Central memory CD8-positive, alpha-beta T cell (primary cell): ENCODE measurements at regions not wholly inside any gene's neighbourhood (a gene's known extent, or its start where the extent isn't known, plus 50 kb on each side); places are given as distances from the start of the nearest gene placed in this dataset.
"Not testable (repeated sequence)": the region's sequence is repeated elsewhere in the genome, so short reads cannot be mapped to it uniquely, and the experiment has no call there.

Source experiments
- ATAC-seq: fragments of 150-1000 bp; cut with Tn5 transposase; replicated peaks from 2 replicates; pipeline ENCODE4 v1.10.0; 2022; ENCODE audit warnings: mild to moderate bottlenecking, moderate FRiP score, moderate number of reproducible peaks; ENCODE audit not compliant: poor library complexity, severe bottlenecking; ENCODE audit errors: extremely low read depth
- DNase-seq, 2 donors: peaks; one replicate each; pipeline ENCODE4 v3.0.0; 2021; ENCODE audit warnings: low spot score in 2 of 2
- H3K27ac Mint-ChIP-seq: one replicate; pipeline ENCODE4 v1.8.0; 2022; ENCODE audit warnings: low read depth, mild to moderate bottlenecking, moderate library complexity, mixed read lengths
- H3K27me3 Mint-ChIP-seq: one replicate; pipeline ENCODE4 v1.8.0; 2022; ENCODE audit warnings: mixed read lengths
- H3K36me3 Mint-ChIP-seq: one replicate; pipeline ENCODE4 v1.8.0; 2022; ENCODE audit warnings: mild to moderate bottlenecking, moderate library complexity, mixed read lengths; ENCODE audit not compliant: insufficient read depth
- H3K4me1 Mint-ChIP-seq: one replicate; pipeline ENCODE4 v1.8.0; 2022; ENCODE audit warnings: mixed read lengths
- H3K4me3 Mint-ChIP-seq: one replicate; pipeline ENCODE4 v1.8.0; 2022; ENCODE audit warnings: mild to moderate bottlenecking, moderate library complexity, mixed read lengths
- H3K9me3 Mint-ChIP-seq: one replicate; pipeline ENCODE4 v1.8.0; 2022; ENCODE audit warnings: mixed read lengths

GRCh38 chr7:131626643-131627042, 70.2 kb upstream of the PODXL start:
- no peaks in the 10 kb centered on the region for H3K4me1 Mint-ChIP-seq
- no peak overlapping the region for H3K4me3 Mint-ChIP-seq
- DNase-seq: no peak
- no peaks in the 10 kb centered on the region for H3K36me3 Mint-ChIP-seq
- ATAC-seq: no peak
- H3K27ac Mint-ChIP-seq: no peak overlapping the region
- peaks cover 48% of the 10 kb centered on the region for H3K27me3 Mint-ChIP-seq
- no peaks in the 10 kb centered on the region for H3K9me3 Mint-ChIP-seq

- Mint-ChIP-seq H3K27me3 (peaks cover 41% of the 10 kb centered on the region), H3K36me3 (no peaks in the 10 kb centered on the region), H3K4me1 (no peaks in the 10 kb centered on the region)
Measured at GRCh38 chr7:131625817-131626372, 69.5 kb upstream of the PODXL start.

GRCh38 chr7:131625345-131625744, 68.9 kb upstream of the PODXL start:
- H3K27ac Mint-ChIP-seq, H3K9me3 Mint-ChIP-seq, H3K4me1 Mint-ChIP-seq, ATAC-seq, H3K4me3 Mint-ChIP-seq, H3K36me3 Mint-ChIP-seq, DNase-seq: not testable (repeated sequence)
- peaks cover 35% of the 10 kb centered on the region for H3K27me3 Mint-ChIP-seq

More at GRCh38 chr7:131625817-131626372, 69.5 kb upstream of the PODXL start:
- DNase-seq: no peak
- Mint-ChIP-seq H3K9me3 (no peaks in the 10 kb centered on the region), H3K4me3 (no peak overlapping the region), H3K27ac (no peak overlapping the region)
- no peak for ATAC-seq

GRCh38 chr7:131624536-131624935, 68.1 kb upstream of the PODXL start:
- Mint-ChIP-seq H3K4me1 (no peaks in the 10 kb centered on the region), H3K4me3 (no peak overlapping the region), H3K27ac (no peak overlapping the region), H3K9me3 (no peaks in the 10 kb centered on the region), H3K27me3 (peaks cover 27% of the 10 kb centered on the region), H3K36me3 (no peaks in the 10 kb centered on the region)
- DNase-seq (no peak), ATAC-seq (no peak)

GRCh38 chr7:131623154-131623553, 66.7 kb upstream of the PODXL start:
- no peak for DNase-seq
- H3K4me1 Mint-ChIP-seq: no peaks in the 10 kb centered on the region
- no peaks in the 10 kb centered on the region for H3K9me3 Mint-ChIP-seq
- no peak overlapping the region for H3K27ac Mint-ChIP-seq
- ATAC-seq: no peak
- H3K36me3 Mint-ChIP-seq: no peaks in the 10 kb centered on the region
- H3K4me3 Mint-ChIP-seq: no peak overlapping the region
- H3K27me3 Mint-ChIP-seq: peaks cover 21% of the 10 kb centered on the region

GRCh38 chr7:131621652-131622051, 65.2 kb upstream of the PODXL start:
- H3K27me3 Mint-ChIP-seq: peaks cover 24% of the 10 kb centered on the region
- H3K36me3 Mint-ChIP-seq: no peaks in the 10 kb centered on the region
- no peaks in the 10 kb centered on the region for H3K9me3 Mint-ChIP-seq
- no peak overlapping the region for H3K27ac Mint-ChIP-seq
- DNase-seq (no peak), ATAC-seq (no peak)
- H3K4me3 Mint-ChIP-seq: no peak overlapping the region
- H3K4me1 Mint-ChIP-seq: no peaks in the 10 kb centered on the region

GRCh38 chr7:131620673-131621609, 64.5 kb upstream of the PODXL start:
- DNase-seq: no peak
- H3K4me3 Mint-ChIP-seq: no peak overlapping the region

GRCh38 chr7:131619336-131620305, 63.2 kb upstream of the PODXL start:
- H3K27ac Mint-ChIP-seq: no peak overlapping the region
- H3K4me3 Mint-ChIP-seq: no peak overlapping the region
- ATAC-seq: no peak
- no peaks in the 10 kb centered on the region for H3K4me1 Mint-ChIP-seq
- H3K9me3 Mint-ChIP-seq: no peaks in the 10 kb centered on the region
- no peak for DNase-seq
- peaks cover 22% of the 10 kb centered on the region for H3K27me3 Mint-ChIP-seq
- H3K36me3 Mint-ChIP-seq: no peaks in the 10 kb centered on the region

More at GRCh38 chr7:131620673-131621609, 64.5 kb upstream of the PODXL start:
- H3K9me3 Mint-ChIP-seq: no peaks in the 10 kb centered on the region
- no peaks in the 10 kb centered on the region for H3K4me1 Mint-ChIP-seq
- H3K27ac Mint-ChIP-seq: no peak overlapping the region
- H3K36me3 Mint-ChIP-seq: no peaks in the 10 kb centered on the region
- H3K27me3 Mint-ChIP-seq: peaks cover 22% of the 10 kb centered on the region
- no peak for ATAC-seq

DNA sequence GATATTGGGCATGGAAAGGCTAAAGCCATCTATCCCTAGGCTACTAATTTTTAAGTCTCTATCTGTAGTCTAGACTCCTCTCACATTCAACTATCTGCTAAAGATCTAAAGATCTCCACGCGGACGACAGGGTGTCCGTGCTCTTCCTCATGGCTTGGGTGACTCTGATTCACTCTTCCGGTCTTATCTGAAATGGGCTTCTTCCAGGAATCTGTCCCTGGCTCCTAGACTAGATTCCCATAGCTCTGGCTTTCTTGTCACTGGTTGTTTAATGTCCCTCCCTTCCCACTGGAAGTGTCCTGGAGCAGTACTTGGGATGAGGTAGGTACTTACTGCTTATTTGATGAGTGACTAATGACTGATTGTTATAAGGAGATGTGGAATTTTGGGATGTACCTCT, 62.0 kb upstream of the PODXL start:
- Mint-ChIP-seq H3K36me3 (no peaks in the 10 kb centered on the region), H3K27me3 (peaks cover 30% of the 10 kb centered on the region), H3K27ac (no peak overlapping the region), H3K9me3 (no peaks in the 10 kb centered on the region), H3K4me3 (no peak overlapping the region), H3K4me1 (no peaks in the 10 kb centered on the region)
- ATAC-seq: no peak
- no peak for DNase-seq

GRCh38 chr7:131616487-131617200, 60.2 kb upstream of the PODXL start:
- H3K27ac Mint-ChIP-seq: no peak overlapping the region
- peaks cover 38% of the 10 kb centered on the region for H3K27me3 Mint-ChIP-seq

GRCh38 chr7:131613909-131614308, 57.5 kb upstream of the PODXL start:
- Mint-ChIP-seq H3K4me3 (no peak overlapping the region), H3K27ac (no peak overlapping the region), H3K27me3 (peaks cover 38% of the 10 kb centered on the region), H3K9me3 (no peaks in the 10 kb centered on the region), H3K4me1 (no peaks in the 10 kb centered on the region), H3K36me3 (no peaks in the 10 kb centered on the region)
- no peak for ATAC-seq
- DNase-seq: no peak

More at GRCh38 chr7:131616487-131617200, 60.2 kb upstream of the PODXL start:
- no peak overlapping the region for H3K4me3 Mint-ChIP-seq
- DNase-seq (no peak), ATAC-seq (no peak)
- H3K4me1 Mint-ChIP-seq: no peaks in the 10 kb centered on the region
- no peaks in the 10 kb centered on the region for H3K36me3 Mint-ChIP-seq
- no peaks in the 10 kb centered on the region for H3K9me3 Mint-ChIP-seq

- Mint-ChIP-seq H3K36me3 (no peaks in the 10 kb centered on the region), H3K9me3 (no peaks in the 10 kb centered on the region), H3K4me1 (peaks cover 7% of the 10 kb centered on the region), H3K27ac (no peak overlapping the region), H3K27me3 (peaks cover 50% of the 10 kb centered on the region), H3K4me3 (no peak overlapping the region)
- no peak for ATAC-seq
- no peak for DNase-seq
Measured at GRCh38 chr7:131610007-131610406, 53.6 kb upstream of the PODXL start.
